MM.1S (cell line): ENCODE measurements at regions not wholly inside any gene's neighbourhood (a gene's known extent, or its start where the extent isn't known, plus 50 kb on each side); places are given as distances from the start of the nearest gene placed in this dataset.

Experiments
- EZH2 ChIP-seq: fragments of 300-600 bp; sonication (generic); optimal IDR thresholded peaks from 2 replicates; pipeline ENCODE3; 2017; ENCODE audit warnings: low read depth, mild to moderate bottlenecking, antibody characterized with exemption, low read length, mixed read lengths
- EZH2phosphoT487 ChIP-seq: fragments of 300-600 bp; sonication (generic); IDR thresholded peaks from 2 replicates; pipeline ENCODE4 v1.6.1; 2018; ENCODE audit warnings: antibody characterized with exemption, low read length
- TF ChIP-seq, protein P1 (sequence below): fragments of 300-600 bp; sonication (generic); IDR thresholded peaks from 2 replicates; pipeline ENCODE4 v1.5.1; 2016; ENCODE audit warnings: antibody characterized with exemption, low read length, mixed read lengths

- TF ChIP-seq, protein P1, sequence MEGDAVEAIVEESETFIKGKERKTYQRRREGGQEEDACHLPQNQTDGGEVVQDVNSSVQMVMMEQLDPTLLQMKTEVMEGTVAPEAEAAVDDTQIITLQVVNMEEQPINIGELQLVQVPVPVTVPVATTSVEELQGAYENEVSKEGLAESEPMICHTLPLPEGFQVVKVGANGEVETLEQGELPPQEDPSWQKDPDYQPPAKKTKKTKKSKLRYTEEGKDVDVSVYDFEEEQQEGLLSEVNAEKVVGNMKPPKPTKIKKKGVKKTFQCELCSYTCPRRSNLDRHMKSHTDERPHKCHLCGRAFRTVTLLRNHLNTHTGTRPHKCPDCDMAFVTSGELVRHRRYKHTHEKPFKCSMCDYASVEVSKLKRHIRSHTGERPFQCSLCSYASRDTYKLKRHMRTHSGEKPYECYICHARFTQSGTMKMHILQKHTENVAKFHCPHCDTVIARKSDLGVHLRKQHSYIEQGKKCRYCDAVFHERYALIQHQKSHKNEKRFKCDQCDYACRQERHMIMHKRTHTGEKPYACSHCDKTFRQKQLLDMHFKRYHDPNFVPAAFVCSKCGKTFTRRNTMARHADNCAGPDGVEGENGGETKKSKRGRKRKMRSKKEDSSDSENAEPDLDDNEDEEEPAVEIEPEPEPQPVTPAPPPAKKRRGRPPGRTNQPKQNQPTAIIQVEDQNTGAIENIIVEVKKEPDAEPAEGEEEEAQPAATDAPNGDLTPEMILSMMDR: no peak
- TF ChIP-seq EZH2phosphoT487: no peak
- no peak for TF ChIP-seq EZH2
Observed at GRCh38 chr1:228668553-228669241, 66.6 kb upstream of the RHOU start.
